Loucy (cell line): ENCODE measurements at regions not wholly inside any gene's neighbourhood (a gene's known extent, or its start where the extent isn't known, plus 50 kb on each side); places are given as distances from the start of the nearest gene placed in this dataset.

Experiments used
- H2AFZ ChIP-seq: fragments of 200-600 bp; sonication (generic); 2 replicates; pipeline ENCODE4 v1.6.0; 2016; ENCODE audit warnings: antibody characterized with exemption, mild to moderate bottlenecking, low read length, moderate library complexity
- H3F3A ChIP-seq: fragments of 200-600 bp; 2 replicates; pipeline ENCODE4 v1.6.0; 2016; ENCODE audit warnings: antibody characterized with exemption, low read depth, mild to moderate bottlenecking
- H3K27me3 ChIP-seq: fragments of 200-600 bp; sonication (generic); 2 replicates; pipeline ENCODE4 v1.6.1; 2014; ENCODE audit warnings: low read length, mild to moderate bottlenecking; ENCODE audit not compliant: insufficient read depth, poor library complexity, severe bottlenecking
- H3K36me3 ChIP-seq: fragments of 200-600 bp; sonication (generic); 2 replicates; pipeline ENCODE4 v1.6.1; 2016; ENCODE audit warnings: low read length; ENCODE audit not compliant: insufficient read depth
- H3K4me1 ChIP-seq: fragments of 200-600 bp; sonication (generic); 2 replicates; pipeline ENCODE4 v1.5.1; 2014; ENCODE audit warnings: low read length, mild to moderate bottlenecking; ENCODE audit not compliant: insufficient read depth, poor library complexity, severe bottlenecking
- H3K4me2 ChIP-seq: fragments of 200-600 bp; sonication (generic); 2 replicates; pipeline ENCODE4 v1.6.0; 2014; ENCODE audit warnings: antibody characterized with exemption, low read length, low read depth, mild to moderate bottlenecking; ENCODE audit not compliant: poor library complexity, severe bottlenecking
- H3K4me3 ChIP-seq: fragments of 200-600 bp; sonication (generic); 2 replicates; pipeline ENCODE4 v1.5.1; 2014; ENCODE audit warnings: low read length, mild to moderate bottlenecking, mixed read lengths; ENCODE audit not compliant: poor library complexity, severe bottlenecking
- H3K79me2 ChIP-seq: fragments of 200-600 bp; sonication (generic); 2 replicates; pipeline ENCODE4 v1.6.1; 2014; ENCODE audit warnings: low read length; ENCODE audit not compliant: insufficient read depth
- H3K9ac ChIP-seq: fragments of 200-600 bp; sonication (generic); 2 replicates; pipeline ENCODE4 v1.6.0; 2014; ENCODE audit warnings: mild to moderate bottlenecking, low read depth, low read length, moderate library complexity; ENCODE audit not compliant: poor library complexity, severe bottlenecking
- H3K9me2 ChIP-seq: fragments of 200-600 bp; sonication (generic); replicated peaks from 2 replicates; pipeline ENCODE4 v1.6.1; 2016; ENCODE audit warnings: low read depth, low read length, mixed read lengths
- H3K9me3 ChIP-seq: fragments of 200-600 bp; sonication (generic); 2 replicates; pipeline ENCODE4 v1.6.1; 2014; ENCODE audit warnings: mild to moderate bottlenecking, antibody characterized with exemption, low read length, low read depth; ENCODE audit not compliant: insufficient read depth
- H4K20me1 ChIP-seq: fragments of 200-600 bp; sonication (generic); 2 replicates; pipeline ENCODE4 v1.6.0; 2014; ENCODE audit warnings: antibody characterized with exemption, low read length, mild to moderate bottlenecking; ENCODE audit not compliant: insufficient read depth, poor library complexity, severe bottlenecking
- CTCF ChIP-seq: fragments of 200-600 bp; sonication (generic); conservative IDR thresholded peaks from 2 replicates; pipeline ENCODE4 v1.5.1; 2014; ENCODE audit warnings: mild to moderate bottlenecking, antibody characterized with exemption, low read length
- EZH2phosphoT487 ChIP-seq: fragments of 200-600 bp; IDR thresholded peaks from 2 replicates; pipeline ENCODE4 v1.6.1; 2018; ENCODE audit warnings: antibody characterized with exemption, mild to moderate bottlenecking, moderate library complexity, borderline replicate concordance

GRCh38 chr14:97185186-97185585 is 388.0 kb downstream of the VRK1 start:
- Histone ChIP-seq H3K9ac (no peak overlapping the region), H2AFZ (no peak overlapping the region), H4K20me1 (no peaks in the 10 kb centered on the region), H3K4me1 (no peaks in the 10 kb centered on the region), H3K79me2 (no peaks in the 10 kb centered on the region), H3K4me3 (no peak overlapping the region), H3K36me3 (no peaks in the 10 kb centered on the region), H3K4me2 (no peak overlapping the region), H3K27me3 (no peaks in the 10 kb centered on the region), H3K9me2 (no peaks in the 10 kb centered on the region), H3F3A (no peaks in the 10 kb centered on the region), H3K9me3 (no peaks in the 10 kb centered on the region)
- TF ChIP-seq CTCF (peak; percentile 65), EZH2phosphoT487 (no peak)

- H3F3A ChIP-seq: no peaks in the 10 kb centered on the region
- no peak overlapping the region for H3K4me3 ChIP-seq
- no peak for TF ChIP-seq CTCF
- no peak for TF ChIP-seq EZH2phosphoT487
- H3K36me3 ChIP-seq: no peaks in the 10 kb centered on the region
- no peak overlapping the region for H2AFZ ChIP-seq
- no peaks in the 10 kb centered on the region for H4K20me1 ChIP-seq
- no peaks in the 10 kb centered on the region for H3K9me2 ChIP-seq
- H3K4me2 ChIP-seq: no peak overlapping the region
- no peaks in the 10 kb centered on the region for H3K4me1 ChIP-seq
- H3K9ac ChIP-seq: no peak overlapping the region
- H3K9me3 ChIP-seq: no peaks in the 10 kb centered on the region
- H3K27me3 ChIP-seq: no peaks in the 10 kb centered on the region
- H3K79me2 ChIP-seq: no peaks in the 10 kb centered on the region
These were observed 390.7 kb downstream of the VRK1 start for GRCh38 chr14:97187916-97188315.

- no peaks in the 10 kb centered on the region for H3K9me3 ChIP-seq
- H3K9me2 ChIP-seq: no peaks in the 10 kb centered on the region
- H3K36me3 ChIP-seq: no peaks in the 10 kb centered on the region
- no peak overlapping the region for H2AFZ ChIP-seq
- no peaks in the 10 kb centered on the region for H3F3A ChIP-seq
- no peaks in the 10 kb centered on the region for H3K79me2 ChIP-seq
- H3K9ac ChIP-seq: no peak overlapping the region
- TF ChIP-seq CTCF (no peak), EZH2phosphoT487 (no peak)
- H3K4me1 ChIP-seq: no peaks in the 10 kb centered on the region
- no peak overlapping the region for H3K4me3 ChIP-seq
- H3K4me2 ChIP-seq: no peak overlapping the region
- no peaks in the 10 kb centered on the region for H4K20me1 ChIP-seq
- no peaks in the 10 kb centered on the region for H3K27me3 ChIP-seq
These were observed 399.2 kb downstream of the VRK1 start for GRCh38 chr14:97196336-97196735.
